IMR-90 (cell line): ENCODE measurements at regions not wholly inside any gene's neighbourhood (a gene's known extent, or its start where the extent isn't known, plus 50 kb on each side); places are given as distances from the start of the nearest gene placed in this dataset.

Experiments
- ATAC-seq: fragments of 200-7000 bp; cut with Tn5 transposase; 2 replicates; pipeline ENCODE4 v1.9.1; 2020; ENCODE audit warnings: low read depth, mild to moderate bottlenecking, moderate library complexity
- BruUV-seq: library from RNA; stranded (reverse); fragments of 400-500 nt; replicated peaks from 2 replicates; lab custom pipeline; 2021; lab: Mats Ljungman, UMichigan
- CTCF ChIA-PET: fragments of 300-600 bp; formaldehyde crosslinking; extraction: SDS; loops from one replicate; lab custom pipeline; 2021; ENCODE audit warnings: antibody characterized with exemption; lab: Yijun Ruan, JAX
- POLR2A ChIA-PET: fragments of 300-600 bp; sonication (Branson Sonifier 250); formaldehyde crosslinking; loops from one replicate; lab custom pipeline; 2022; ENCODE audit warnings: antibody characterized with exemption; ENCODE audit not compliant: unreplicated experiment; lab: Charles Lee
- DNase-seq: peaks from one replicate; pipeline ENCODE4 v3.0.0; 2013
- H2AFZ ChIP-seq: replicated peaks from 2 replicates; pipeline ENCODE3; 2013; ENCODE audit warnings: low read length, mild to moderate bottlenecking; ENCODE audit not compliant: poor library complexity
- H2AK5ac ChIP-seq: 2 replicates; pipeline ENCODE4 v1.6.1; 2013; ENCODE audit warnings: low read depth, low read length, inconsistent platforms
- H2AK9ac ChIP-seq: replicated peaks from 2 replicates; pipeline ENCODE3; 2013; ENCODE audit warnings: mild to moderate bottlenecking, low read depth, low read length, moderate library complexity; ENCODE audit not compliant: poor library complexity
- H2BK120ac ChIP-seq: 2 replicates; pipeline ENCODE4 v1.6.1; 2013; ENCODE audit warnings: low read depth, low read length, inconsistent platforms
- H2BK15ac ChIP-seq: 3 replicates; pipeline ENCODE4 v1.6.1; 2013; ENCODE audit warnings: low read depth, low read length, inconsistent platforms
- H2BK20ac ChIP-seq: 2 replicates; pipeline ENCODE4 v1.6.1; 2013; ENCODE audit warnings: low read depth, mild to moderate bottlenecking, inconsistent platforms, low read length, moderate library complexity
- H2BK5ac ChIP-seq: 2 replicates; pipeline ENCODE4 v1.6.1; 2013; ENCODE audit warnings: mild to moderate bottlenecking, low read depth, low read length, inconsistent platforms; ENCODE audit not compliant: poor library complexity, severe bottlenecking
- H3K14ac ChIP-seq: replicated peaks from 2 replicates; pipeline ENCODE4 v1.6.1; 2013; ENCODE audit warnings: low read depth, low read length, inconsistent platforms
- H3K18ac ChIP-seq: 2 replicates; pipeline ENCODE4 v1.6.1; 2013; ENCODE audit warnings: low read depth, low read length, control low read depth
- H3K23ac ChIP-seq: 2 replicates; pipeline ENCODE4 v1.6.1; 2013; ENCODE audit warnings: low read depth, low read length, inconsistent platforms
- H3K27ac ChIP-seq: 2 replicates; pipeline ENCODE4 v1.5.1; 2013; ENCODE audit warnings: mild to moderate bottlenecking, control low read depth, low read length; ENCODE audit not compliant: insufficient read depth
- H3K27me3 ChIP-seq: 2 replicates; pipeline ENCODE4 v1.6.1; 2013; ENCODE audit warnings: low read length; ENCODE audit not compliant: control insufficient read depth, insufficient read depth
- H3K36me3 ChIP-seq: 2 replicates; pipeline ENCODE4 v1.6.1; 2013; ENCODE audit warnings: low read length, mixed read lengths; ENCODE audit not compliant: control insufficient read depth, insufficient read depth
- H3K4ac ChIP-seq: 2 replicates; pipeline ENCODE4 v1.6.1; 2013; ENCODE audit warnings: low read depth, low read length, inconsistent platforms
- H3K4me1 ChIP-seq: 2 replicates; pipeline ENCODE4 v1.6.1; 2013; ENCODE audit warnings: low read length, mixed read lengths; ENCODE audit not compliant: control insufficient read depth, insufficient read depth
- H3K4me2 ChIP-seq: 2 replicates; pipeline ENCODE4 v1.6.1; 2013; ENCODE audit warnings: low read depth, mild to moderate bottlenecking, control low read depth, low read length, moderate library complexity
- H3K4me3 ChIP-seq: 2 replicates; pipeline ENCODE4 v1.5.1; 2013; ENCODE audit warnings: low read depth, mild to moderate bottlenecking, control low read depth, low read length, moderate library complexity; ENCODE audit not compliant: insufficient read depth
- H3K56ac ChIP-seq: 2 replicates; pipeline ENCODE4 v1.6.1; 2013; ENCODE audit warnings: low read length, inconsistent platforms; ENCODE audit not compliant: insufficient read depth; ENCODE audit errors: extremely low read depth
- H3K79me1 ChIP-seq, 2 experiments: 2 replicates each; pipeline ENCODE4 v1.6.1; 2013; ENCODE audit warnings: low read length in 2 of 2, inconsistent platforms in 1 of 2, low read depth in 1 of 2
- H3K9ac ChIP-seq: 2 replicates; pipeline ENCODE4 v1.6.1; 2013; ENCODE audit warnings: low read depth, low read length, control low read depth
- H3K9me1 ChIP-seq: 2 replicates; pipeline ENCODE4 v1.6.1; 2013; ENCODE audit warnings: low read length, inconsistent platforms; ENCODE audit not compliant: insufficient read depth
- H3K9me3 ChIP-seq: 2 replicates; pipeline ENCODE4 v1.6.1; 2013; ENCODE audit warnings: low read length; ENCODE audit not compliant: control insufficient read depth, insufficient read depth
- H4K20me1 ChIP-seq: 2 replicates; pipeline ENCODE4 v1.6.1; 2013; ENCODE audit warnings: low read length, inconsistent platforms; ENCODE audit not compliant: insufficient read depth
- H4K5ac ChIP-seq: 2 replicates; pipeline ENCODE4 v1.6.1; 2013; ENCODE audit warnings: mild to moderate bottlenecking, low read depth, low read length, control low read depth
- H4K8ac ChIP-seq, 2 experiments: 2 replicates each; pipeline ENCODE4 v1.6.1; 2013; ENCODE audit warnings: low read depth in 2 of 2, low read length in 2 of 2, control low read depth in 1 of 2, inconsistent platforms in 1 of 2
- H4K91ac ChIP-seq: 2 replicates; pipeline ENCODE4 v1.6.1; 2013; ENCODE audit warnings: low read depth, low read length, inconsistent platforms; ENCODE audit not compliant: insufficient read depth
- BHLHE40 ChIP-seq: fragments of 150-350 bp; IDR thresholded peaks from 2 replicates; pipeline ENCODE4 v1.6.1; 2016; ENCODE audit warnings: mild to moderate bottlenecking, low read depth, low read length
- CEBPB ChIP-seq: IDR thresholded peaks from 2 replicates; pipeline ENCODE4 v1.6.1; 2012; ENCODE audit warnings: low read depth, low read length, improper control_type of control experiment
- CHD1 ChIP-seq: IDR thresholded peaks from 2 replicates; pipeline ENCODE4 v1.6.1; 2012; ENCODE audit warnings: low read depth, low read length, improper control_type of control experiment
- CTCF ChIP-seq: conservative IDR thresholded peaks from 2 replicates; pipeline ENCODE4 v1.5.1; 2012; ENCODE audit warnings: mild to moderate bottlenecking, low read depth, low read length, improper control_type of control experiment
- MAFK ChIP-seq: IDR thresholded peaks from 2 replicates; pipeline ENCODE4 v1.6.1; 2012; ENCODE audit warnings: low read depth, low read length, improper control_type of control experiment
- MAZ ChIP-seq: IDR thresholded peaks from 2 replicates; pipeline ENCODE4 v1.6.1; 2012; ENCODE audit warnings: low read depth, mild to moderate bottlenecking, low read length, improper control_type of control experiment, moderate library complexity, borderline replicate concordance
- MXI1 ChIP-seq: IDR thresholded peaks from 2 replicates; pipeline ENCODE4 v1.6.1; 2012; ENCODE audit warnings: low read depth, mild to moderate bottlenecking, low read length, moderate library complexity, borderline replicate concordance
- NFE2L2 ChIP-seq: fragments of 150-350 bp; IDR thresholded peaks from 2 replicates; pipeline ENCODE4 v1.6.1; 2016; ENCODE audit warnings: low read depth, mild to moderate bottlenecking, low read length
- POLR2A ChIP-seq: IDR thresholded peaks from 2 replicates; pipeline ENCODE4 v1.6.1; 2012; ENCODE audit warnings: mild to moderate bottlenecking, low read depth, low read length
- RAD21 ChIP-seq: IDR thresholded peaks from 2 replicates; pipeline ENCODE4 v1.6.1; 2012; ENCODE audit warnings: low read length, improper control_type of control experiment
- SMC3 ChIP-seq: fragments of 150-350 bp; IDR thresholded peaks from 2 replicates; pipeline ENCODE4 v1.6.1; 2016; ENCODE audit warnings: low read depth, mild to moderate bottlenecking, antibody characterized with exemption, low read length, moderate library complexity
- WGBS, 2 experiments: methylation state at CpG; one replicate each; pipeline versions ENCODE4 v1.1.5 to v1.1.7; 2013; ENCODE audit warnings: missing lambda C conversion rate in 2 of 2; ENCODE audit not compliant: insufficient read length in 1 of 2; ENCODE audit errors: extremely low coverage in 2 of 2; 5-methylcytosine and 5-hydroxymethylcytosine counted together
- dilution Hi-C: fragments of 300-500 bp; cut with HindIII; formaldehyde crosslinking; loops from one replicate; pipeline ENCODE4 v1.14.3; 2018; ENCODE audit warnings: low sequenced_read_pairs; ENCODE audit not compliant: unreplicated experiment
- in situ Hi-C: fragments of 300-500 bp; cut with MboI; formaldehyde crosslinking; loops from 3 replicates; pipeline ENCODE4 v1.14.3; 2019; ENCODE audit warnings: low sequenced_read_pairs, inconsistent platforms, mixed read lengths
- intact Hi-C: fragments of 100-400 bp; cut with micrococcal nuclease; formaldehyde crosslinking; loops from 2 replicates; pipeline ENCODE4 v1.10.0; 2022

- WGBS, 2 experiments: no CpG with 5 or more reads among the region's 3 CpGs
- no peak overlapping the region for H2AK9ac ChIP-seq
- H4K5ac ChIP-seq: no peak overlapping the region
- H3K14ac ChIP-seq: no peak overlapping the region
- no TSS peak for BruUV-seq
- H3K4ac ChIP-seq: no peak overlapping the region
- dilution Hi-C loops (no loop called here), intact Hi-C loops (no loop called here), in situ Hi-C loops (no loop called here)
- H4K8ac ChIP-seq: no peak overlapping the region
- no peak overlapping the region for H3K18ac ChIP-seq
- H3K56ac ChIP-seq: no peak overlapping the region
- no peak overlapping the region for H2BK15ac ChIP-seq
- no peaks in the 10 kb centered on the region for H3K4me1 ChIP-seq
- no peak overlapping the region for H2BK120ac ChIP-seq
- no peak overlapping the region for H2AK5ac ChIP-seq
- no peaks in the 10 kb centered on the region for H3K36me3 ChIP-seq
- H3K23ac ChIP-seq: no peak overlapping the region
- H3K79me1 ChIP-seq: no peaks in the 10 kb centered on the region
- H2BK5ac ChIP-seq: no peak overlapping the region
- H2BK20ac ChIP-seq: no peak overlapping the region
- no peak for DNase-seq
- CTCF ChIA-PET: no interaction called here
- H3K27ac ChIP-seq: no peak overlapping the region
- H3K9me1 ChIP-seq: no peaks in the 10 kb centered on the region
- H3K4me2 ChIP-seq: no peak overlapping the region
- no peak overlapping the region for H4K91ac ChIP-seq
- no peak overlapping the region for H3K9ac ChIP-seq
- ATAC-seq: no peak
- no peaks in the 10 kb centered on the region for H3K27me3 ChIP-seq
- no peak overlapping the region for H3K4me3 ChIP-seq
- no peak overlapping the region for H2AFZ ChIP-seq
- POLR2A ChIA-PET: no interaction called here
- H4K20me1 ChIP-seq: no peaks in the 10 kb centered on the region
- TF ChIP-seq NFE2L2 (no peak), MAZ (no peak), MXI1 (no peak), CTCF (no peak), MAFK (no peak), CHD1 (no peak), SMC3 (no peak), POLR2A (no peak), CEBPB (no peak), BHLHE40 (no peak), RAD21 (no peak)
- H3K9me3 ChIP-seq: no peaks in the 10 kb centered on the region
These were observed 1532.9 kb upstream of the RAG2 start for GRCh38 chr11:38130976-38131375.
